Panc1 (cell line): ENCODE measurements at regions not wholly inside any gene's neighbourhood (a gene's known extent, or its start where the extent isn't known, plus 50 kb on each side); places are given as distances from the start of the nearest gene placed in this dataset.

ENCODE experiments used
- POLR2AphosphoS5 ChIP-seq: IDR thresholded peaks from 2 replicates; pipeline ENCODE4 v1.6.1; 2012; ENCODE audit warnings: mild to moderate bottlenecking, low read depth, low read length, moderate library complexity
- SIN3A ChIP-seq: IDR thresholded peaks from 2 replicates; pipeline ENCODE4 v1.6.1; 2012; ENCODE audit warnings: low read depth, mild to moderate bottlenecking, low read length, moderate library complexity, borderline replicate concordance; ENCODE audit not compliant: insufficient read depth
- TCF7L2 ChIP-seq: IDR thresholded peaks from 2 replicates; pipeline ENCODE4 v1.6.1; 2011; ENCODE audit warnings: mild to moderate bottlenecking, low read depth, low read length, inconsistent platforms
- TF ChIP-seq, protein P1 (sequence below): fragments of 450-650 bp; IDR thresholded peaks from 2 replicates; pipeline ENCODE4 v1.5.1; 2017; ENCODE audit warnings: mild to moderate bottlenecking
- TF ChIP-seq, protein P2 (sequence below), 2 experiments: IDR thresholded peaks; 2 replicates each; pipeline ENCODE4 v1.6.1; 2011 to 2012; ENCODE audit warnings: low read depth in 2 of 2, control low read depth in 1 of 2, low read length in 1 of 2, mild to moderate bottlenecking in 1 of 2, moderate library complexity in 1 of 2; ENCODE audit not compliant: insufficient read depth in 1 of 2

DNA sequence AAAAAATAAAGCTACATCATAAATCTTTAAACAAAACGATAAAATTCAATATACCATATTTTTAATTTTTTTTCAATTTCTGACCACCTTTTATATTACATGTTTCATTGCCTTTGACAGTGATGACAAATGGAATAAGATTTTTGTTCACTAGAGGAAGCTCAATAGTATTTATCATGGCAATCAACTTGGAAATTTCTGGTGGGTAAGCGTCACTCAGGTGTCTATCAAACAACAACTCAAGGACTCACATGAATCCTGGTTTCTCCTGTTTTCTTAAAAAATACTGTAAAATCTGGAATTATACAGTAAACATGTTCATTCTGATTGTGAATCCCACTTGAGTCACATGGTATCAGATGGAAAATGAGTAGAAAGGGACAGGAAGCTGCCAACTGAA lies 782.2 kb downstream of the OTOL1 start:
- TF ChIP-seq, protein P1, sequence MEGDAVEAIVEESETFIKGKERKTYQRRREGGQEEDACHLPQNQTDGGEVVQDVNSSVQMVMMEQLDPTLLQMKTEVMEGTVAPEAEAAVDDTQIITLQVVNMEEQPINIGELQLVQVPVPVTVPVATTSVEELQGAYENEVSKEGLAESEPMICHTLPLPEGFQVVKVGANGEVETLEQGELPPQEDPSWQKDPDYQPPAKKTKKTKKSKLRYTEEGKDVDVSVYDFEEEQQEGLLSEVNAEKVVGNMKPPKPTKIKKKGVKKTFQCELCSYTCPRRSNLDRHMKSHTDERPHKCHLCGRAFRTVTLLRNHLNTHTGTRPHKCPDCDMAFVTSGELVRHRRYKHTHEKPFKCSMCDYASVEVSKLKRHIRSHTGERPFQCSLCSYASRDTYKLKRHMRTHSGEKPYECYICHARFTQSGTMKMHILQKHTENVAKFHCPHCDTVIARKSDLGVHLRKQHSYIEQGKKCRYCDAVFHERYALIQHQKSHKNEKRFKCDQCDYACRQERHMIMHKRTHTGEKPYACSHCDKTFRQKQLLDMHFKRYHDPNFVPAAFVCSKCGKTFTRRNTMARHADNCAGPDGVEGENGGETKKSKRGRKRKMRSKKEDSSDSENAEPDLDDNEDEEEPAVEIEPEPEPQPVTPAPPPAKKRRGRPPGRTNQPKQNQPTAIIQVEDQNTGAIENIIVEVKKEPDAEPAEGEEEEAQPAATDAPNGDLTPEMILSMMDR: no peak
- TF ChIP-seq POLR2AphosphoS5 (no peak), TCF7L2 (no peak), SIN3A (no peak)
- TF ChIP-seq, protein P2, sequence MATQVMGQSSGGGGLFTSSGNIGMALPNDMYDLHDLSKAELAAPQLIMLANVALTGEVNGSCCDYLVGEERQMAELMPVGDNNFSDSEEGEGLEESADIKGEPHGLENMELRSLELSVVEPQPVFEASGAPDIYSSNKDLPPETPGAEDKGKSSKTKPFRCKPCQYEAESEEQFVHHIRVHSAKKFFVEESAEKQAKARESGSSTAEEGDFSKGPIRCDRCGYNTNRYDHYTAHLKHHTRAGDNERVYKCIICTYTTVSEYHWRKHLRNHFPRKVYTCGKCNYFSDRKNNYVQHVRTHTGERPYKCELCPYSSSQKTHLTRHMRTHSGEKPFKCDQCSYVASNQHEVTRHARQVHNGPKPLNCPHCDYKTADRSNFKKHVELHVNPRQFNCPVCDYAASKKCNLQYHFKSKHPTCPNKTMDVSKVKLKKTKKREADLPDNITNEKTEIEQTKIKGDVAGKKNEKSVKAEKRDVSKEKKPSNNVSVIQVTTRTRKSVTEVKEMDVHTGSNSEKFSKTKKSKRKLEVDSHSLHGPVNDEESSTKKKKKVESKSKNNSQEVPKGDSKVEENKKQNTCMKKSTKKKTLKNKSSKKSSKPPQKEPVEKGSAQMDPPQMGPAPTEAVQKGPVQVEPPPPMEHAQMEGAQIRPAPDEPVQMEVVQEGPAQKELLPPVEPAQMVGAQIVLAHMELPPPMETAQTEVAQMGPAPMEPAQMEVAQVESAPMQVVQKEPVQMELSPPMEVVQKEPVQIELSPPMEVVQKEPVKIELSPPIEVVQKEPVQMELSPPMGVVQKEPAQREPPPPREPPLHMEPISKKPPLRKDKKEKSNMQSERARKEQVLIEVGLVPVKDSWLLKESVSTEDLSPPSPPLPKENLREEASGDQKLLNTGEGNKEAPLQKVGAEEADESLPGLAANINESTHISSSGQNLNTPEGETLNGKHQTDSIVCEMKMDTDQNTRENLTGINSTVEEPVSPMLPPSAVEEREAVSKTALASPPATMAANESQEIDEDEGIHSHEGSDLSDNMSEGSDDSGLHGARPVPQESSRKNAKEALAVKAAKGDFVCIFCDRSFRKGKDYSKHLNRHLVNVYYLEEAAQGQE (IDR thresholded peaks at IDR 0.05; ENCODE audit: insufficient read depth in 1 of 2, low read depth in 2 of 2, low read length in 1 of 2): no peak
